ENCODE measurements at regions not wholly inside any gene's neighbourhood (a gene's known extent, or its start where the extent isn't known, plus 50 kb on each side); places are given as distances from the start of the nearest gene placed in this dataset.
"Not testable (repeated sequence)": the region's sequence is repeated elsewhere in the genome, so short reads cannot be mapped to it uniquely, and the experiment has no call there.

- not testable (repeated sequence) for H3K27me3 Mint-ChIP-seq; H3K4me1 Mint-ChIP-seq (ENCODE audit: low read depth in 2 of 2); H3K4me3 Mint-ChIP-seq; DNase-seq (ENCODE audit: low spot score); H3K27ac Mint-ChIP-seq; ATAC-seq
- H3K9me3 Mint-ChIP-seq = peaks cover 42% of the 10 kb centered on the region
- peaks cover 56% of the 10 kb centered on the region for H3K36me3 Mint-ChIP-seq
Measured at GRCh38 chr20:29309481-29309880, 1948.0 kb upstream of the DEFB115 start.

- not testable (repeated sequence) for H3K27ac Mint-ChIP-seq; H3K4me3 Mint-ChIP-seq; DNase-seq (ENCODE audit: low spot score); ATAC-seq; H3K27me3 Mint-ChIP-seq; H3K4me1 Mint-ChIP-seq (ENCODE audit: low read depth in 2 of 2)
- H3K36me3 Mint-ChIP-seq = peaks cover 41% of the 10 kb centered on the region
- peaks cover 28% of the 10 kb centered on the region for H3K9me3 Mint-ChIP-seq
Measured at GRCh38 chr20:29311046-29311445, 1946.4 kb upstream of the DEFB115 start.

DNA sequence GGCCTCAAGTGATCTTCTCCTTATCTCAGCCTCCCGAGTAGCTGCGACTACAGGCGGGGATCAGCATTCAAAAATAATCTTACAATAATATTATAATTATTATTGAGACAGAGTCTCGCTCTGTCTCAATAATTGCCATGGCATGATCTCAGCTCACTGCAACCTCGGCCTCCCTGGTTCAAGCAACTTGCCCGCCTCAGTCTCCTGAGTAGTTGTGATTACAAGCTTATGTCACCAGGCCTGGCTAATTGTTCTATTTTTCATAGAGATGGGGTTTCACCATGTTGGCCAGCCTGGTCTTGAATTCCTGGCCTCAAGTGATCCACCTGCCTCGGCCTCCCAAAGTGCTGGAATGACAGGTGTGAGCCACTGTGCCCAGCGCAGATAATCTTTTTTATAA, 1944.8 kb upstream of the DEFB115 start:
- Mint-ChIP-seq H3K9me3 (peaks cover 27% of the 10 kb centered on the region), H3K36me3 (peaks cover 35% of the 10 kb centered on the region)
- DNase-seq (ENCODE audit: low spot score); H3K27me3 Mint-ChIP-seq; ATAC-seq; H3K4me1 Mint-ChIP-seq (ENCODE audit: low read depth in 2 of 2); H3K27ac Mint-ChIP-seq; H3K4me3 Mint-ChIP-seq: not testable (repeated sequence)

DNA sequence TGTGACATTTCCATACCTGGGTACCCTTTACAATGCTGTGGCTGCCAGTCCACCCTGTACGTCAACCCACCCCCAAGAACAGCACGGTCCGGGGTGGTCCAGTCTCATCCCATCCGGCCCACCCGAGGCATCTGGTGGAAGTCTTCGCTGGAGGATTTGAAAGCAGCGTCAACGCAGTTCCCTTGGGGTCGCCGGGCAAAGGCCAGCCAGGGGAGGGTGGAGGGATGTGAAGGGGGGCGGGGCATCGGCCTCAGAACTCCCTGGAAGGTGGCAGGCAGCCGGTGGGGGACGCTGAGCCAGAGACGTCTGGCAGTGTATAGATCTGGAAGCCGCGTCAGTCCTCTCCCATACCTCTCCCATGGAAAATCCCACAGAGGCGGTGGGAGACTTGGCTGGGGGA, 1944.0 kb upstream of the DEFB115 start:
- Mint-ChIP-seq H3K27me3 (no peaks in the 10 kb centered on the region), H3K27ac (no peak overlapping the region), H3K4me1 (ENCODE audit: low read depth in 2 of 2) (no peaks in the 10 kb centered on the region), H3K36me3 (peaks cover 27% of the 10 kb centered on the region), H3K9me3 (peaks cover 20% of the 10 kb centered on the region), H3K4me3 (no peak overlapping the region)
- ATAC-seq = no peak
- DNase-seq (ENCODE audit: low spot score) = no peak

DNA sequence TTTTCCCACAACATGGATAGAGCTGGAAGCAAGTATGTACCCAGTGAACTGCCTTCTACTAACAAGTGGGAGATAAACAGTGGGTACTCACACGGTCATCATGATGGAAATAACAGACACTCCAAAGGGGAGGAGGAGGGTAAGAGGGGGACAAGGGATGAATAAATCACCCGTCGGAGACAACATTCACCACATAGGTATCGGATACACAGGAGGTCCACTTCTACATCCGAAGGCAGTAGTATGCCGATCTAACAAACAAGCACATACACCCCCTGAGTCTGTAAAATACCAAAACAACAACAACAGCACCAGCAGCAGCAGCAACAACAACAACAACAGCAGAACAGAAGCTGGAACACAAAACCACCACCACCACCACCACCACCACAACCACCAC, 1943.2 kb upstream of the DEFB115 start:
- ATAC-seq (no peak), DNase-seq (ENCODE audit: low spot score) (no peak)
- no peaks in the 10 kb centered on the region for H3K4me1 Mint-ChIP-seq (ENCODE audit: low read depth in 2 of 2)
- H3K36me3 Mint-ChIP-seq = peaks cover 18% of the 10 kb centered on the region
- H3K27ac Mint-ChIP-seq = no peak overlapping the region
- no peaks in the 10 kb centered on the region for H3K27me3 Mint-ChIP-seq
- H3K4me3 Mint-ChIP-seq = no peak overlapping the region
- H3K9me3 Mint-ChIP-seq = peaks cover 13% of the 10 kb centered on the region

DNA sequence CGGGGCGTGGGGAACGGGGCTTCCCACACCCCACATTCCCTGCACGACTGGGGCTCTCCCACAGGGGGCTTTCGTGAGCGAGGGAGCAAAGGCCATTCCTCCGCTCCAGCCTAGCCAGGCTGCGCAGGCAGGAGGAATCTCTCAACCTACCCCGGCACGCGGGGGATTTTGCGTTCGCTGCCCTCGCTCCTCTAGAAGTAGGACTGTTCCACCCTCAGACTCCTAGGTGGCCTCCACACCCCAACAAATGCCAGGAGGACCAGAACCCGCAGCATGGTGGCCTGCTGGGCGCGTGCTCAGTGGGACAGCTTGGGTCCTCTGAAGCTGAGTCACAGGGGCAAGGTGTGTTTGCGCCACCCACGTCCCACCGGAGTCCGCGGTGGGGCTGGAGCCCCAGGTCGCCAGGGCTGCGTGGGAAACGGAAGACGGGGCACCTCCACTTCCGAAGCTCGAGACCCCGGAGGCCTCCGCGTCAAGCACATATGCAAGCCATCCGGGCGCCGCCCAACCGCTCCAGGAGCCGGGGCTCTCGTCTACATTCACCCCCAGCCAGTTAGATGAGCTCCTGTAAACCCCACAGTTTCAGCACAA, 1938.5 kb upstream of the DEFB115 start:
- peaks cover 0 to 2% of the 10 kb centered on the region in 2 donors for H3K27me3 Mint-ChIP-seq
- H3K9me3 Mint-ChIP-seq = peaks cover 10% of the 10 kb centered on the region
- no peaks in the 10 kb centered on the region for H3K4me1 Mint-ChIP-seq (ENCODE audit: low read depth in 2 of 2)
- DNase-seq (ENCODE audit: low spot score) (no peak), ATAC-seq (no peak)
- H3K4me3 Mint-ChIP-seq = no peak overlapping the region
- H3K36me3 Mint-ChIP-seq = peaks cover 10% of the 10 kb centered on the region
- no peak overlapping the region for H3K27ac Mint-ChIP-seq

- Mint-ChIP-seq H3K4me3 (no peak overlapping the region), H3K27me3 (peaks cover 0 to 2% of the 10 kb centered on the region in 2 donors), H3K9me3 (peaks cover 4% of the 10 kb centered on the region), H3K4me1 (ENCODE audit: low read depth in 2 of 2) (no peaks in the 10 kb centered on the region), H3K36me3 (peaks cover 5% of the 10 kb centered on the region), H3K27ac (no peak overlapping the region)
- DNase-seq (ENCODE audit: low spot score) = no peak
- no peak for ATAC-seq
Measured at GRCh38 chr20:29319725-29320124, 1937.7 kb upstream of the DEFB115 start.

DNA sequence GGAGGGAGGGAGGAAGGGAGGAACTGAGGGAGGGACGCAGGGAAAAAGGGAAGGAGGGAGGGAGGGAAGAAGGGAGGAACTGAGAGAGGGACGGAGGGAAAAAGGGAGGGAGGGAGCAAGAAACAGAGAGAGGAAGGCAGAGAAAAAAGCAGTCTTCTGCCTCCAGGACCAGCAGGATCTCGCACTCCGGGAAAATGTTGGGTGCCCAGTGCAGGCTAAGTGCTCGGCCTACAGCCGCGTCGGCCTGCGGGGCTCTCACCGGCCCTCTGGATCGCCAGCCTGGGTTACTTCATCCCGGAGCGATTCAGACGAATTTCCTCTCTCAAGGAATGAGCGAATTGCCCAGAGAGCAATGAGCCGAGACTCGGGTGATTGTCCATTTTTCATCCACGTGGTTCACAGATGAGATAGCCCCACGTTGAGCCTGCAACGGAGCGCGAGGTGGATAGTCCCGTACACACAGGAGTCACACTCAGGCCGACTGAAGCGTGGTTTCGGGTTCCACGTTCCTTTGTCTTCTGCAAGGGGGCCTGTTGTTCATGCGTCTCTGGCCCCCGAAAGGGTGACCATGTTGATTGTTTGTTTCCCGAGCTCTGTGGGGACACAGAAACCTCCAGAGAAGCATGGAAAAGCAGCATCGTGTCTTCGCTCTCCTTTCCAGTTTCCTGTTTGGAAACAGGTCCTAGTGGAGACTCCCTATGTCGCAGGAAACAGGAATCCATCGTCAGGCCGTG, 1937.1 kb upstream of the DEFB115 start:
- not testable (repeated sequence) for H3K4me3 Mint-ChIP-seq; H3K27ac Mint-ChIP-seq; H3K36me3 Mint-ChIP-seq; H3K9me3 Mint-ChIP-seq; H3K4me1 Mint-ChIP-seq (ENCODE audit: low read depth in 2 of 2); ATAC-seq; H3K27me3 Mint-ChIP-seq; DNase-seq (ENCODE audit: low spot score)

- not testable (repeated sequence) for H3K27ac Mint-ChIP-seq; H3K4me3 Mint-ChIP-seq; DNase-seq (ENCODE audit: low spot score); H3K4me1 Mint-ChIP-seq (ENCODE audit: low read depth in 2 of 2); H3K27me3 Mint-ChIP-seq; ATAC-seq
- Mint-ChIP-seq H3K36me3 (peaks cover 16% of the 10 kb centered on the region), H3K9me3 (peaks cover 14% of the 10 kb centered on the region)
Measured at GRCh38 chr20:29323631-29324515, 1933.6 kb upstream of the DEFB115 start.

- DNase-seq (ENCODE audit: low spot score); H3K4me3 Mint-ChIP-seq; H3K4me1 Mint-ChIP-seq (ENCODE audit: low read depth in 2 of 2); H3K27ac Mint-ChIP-seq; H3K27me3 Mint-ChIP-seq; ATAC-seq: not testable (repeated sequence)
- H3K9me3 Mint-ChIP-seq = peaks cover 15% of the 10 kb centered on the region
- H3K36me3 Mint-ChIP-seq = peaks cover 17% of the 10 kb centered on the region
Measured at GRCh38 chr20:29324516-29325303, 1932.8 kb upstream of the DEFB115 start.

DNA sequence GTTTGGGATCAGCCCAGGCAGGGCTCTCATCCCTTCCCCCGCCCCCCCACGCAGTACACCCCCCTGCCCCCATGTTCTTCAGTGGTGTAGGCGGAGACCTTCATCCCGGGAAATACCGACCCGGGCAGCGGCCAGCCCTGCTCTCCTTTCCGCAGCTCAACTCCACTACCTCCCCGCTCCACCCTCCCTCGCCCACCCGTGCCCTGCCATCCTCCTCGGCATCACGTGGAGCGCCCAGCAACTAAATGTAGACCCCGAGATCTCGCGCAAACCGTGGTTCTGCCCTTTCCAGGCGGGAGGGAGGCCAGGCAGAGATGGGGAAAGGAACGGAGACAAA, 1932.2 kb upstream of the DEFB115 start:
- Mint-ChIP-seq H3K4me3 (no peak overlapping the region), H3K9me3 (peaks cover 17% of the 10 kb centered on the region), H3K27ac (no peak overlapping the region), H3K27me3 (peaks cover 0 to 2% of the 10 kb centered on the region in 2 donors), H3K36me3 (peaks cover 21% of the 10 kb centered on the region), H3K4me1 (ENCODE audit: low read depth in 2 of 2) (peaks cover 0 to 5% of the 10 kb centered on the region in 2 donors)
- no peak for ATAC-seq
- DNase-seq (ENCODE audit: low spot score) = no peak

DNA sequence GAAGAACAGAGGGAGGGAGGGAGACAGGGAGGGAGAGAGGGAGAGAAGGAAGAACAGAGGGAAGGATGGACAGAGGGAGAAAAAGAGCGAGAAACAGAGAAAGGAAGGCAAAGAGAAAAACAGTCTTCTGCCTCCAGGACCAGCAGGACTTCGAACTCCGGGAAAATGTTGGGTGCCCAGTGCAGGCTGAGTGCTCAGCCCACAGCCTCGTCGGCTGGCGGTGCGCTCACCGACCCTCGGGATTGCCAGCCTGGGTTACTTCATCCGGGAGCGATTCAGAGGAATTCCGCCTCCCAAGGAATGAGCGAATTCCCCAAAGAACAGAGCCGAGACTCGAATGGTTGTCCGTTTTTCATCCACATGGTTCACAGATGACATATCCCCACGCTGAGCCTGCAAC, 1931.7 kb upstream of the DEFB115 start:
- H3K4me1 Mint-ChIP-seq (ENCODE audit: low read depth in 2 of 2); ATAC-seq; DNase-seq (ENCODE audit: low spot score); H3K4me3 Mint-ChIP-seq; H3K27ac Mint-ChIP-seq; H3K27me3 Mint-ChIP-seq: not testable (repeated sequence)
- Mint-ChIP-seq H3K9me3 (peaks cover 19% of the 10 kb centered on the region), H3K36me3 (peaks cover 23% of the 10 kb centered on the region)

DNA sequence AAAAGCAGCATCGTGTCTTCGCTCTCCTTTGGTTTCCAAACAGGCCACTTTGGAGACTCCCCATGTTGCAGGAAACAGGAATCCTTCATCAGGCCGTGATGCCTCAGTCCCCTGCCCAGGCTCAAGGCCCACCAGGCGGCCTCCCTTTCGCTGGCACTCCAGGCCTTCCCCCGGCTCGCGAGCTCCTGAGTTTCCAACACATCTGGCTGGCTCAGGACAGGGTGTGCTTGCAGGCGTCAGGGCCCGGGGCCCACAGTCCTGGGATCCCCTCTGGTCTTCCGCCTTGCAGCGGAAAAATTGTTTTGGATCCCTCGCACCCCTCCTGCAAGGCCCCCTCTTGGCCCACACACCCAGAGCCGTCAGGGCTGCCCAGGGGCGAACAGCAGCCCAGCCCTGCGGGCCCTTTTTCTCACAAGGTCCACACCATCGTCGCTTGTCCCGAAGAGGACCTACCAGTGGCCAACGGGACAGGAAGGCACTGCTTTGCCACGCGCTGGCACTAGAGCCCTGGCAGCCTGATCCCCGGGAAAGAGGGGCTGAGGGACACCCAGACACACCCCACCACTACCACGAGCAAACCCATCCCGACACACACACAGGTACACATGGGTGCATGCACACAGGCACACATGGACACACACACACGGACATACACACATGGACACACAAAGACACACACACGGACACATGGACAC, 1930.9 kb upstream of the DEFB115 start:
- peak; percentile 61 to 71 for ATAC-seq
- Mint-ChIP-seq H3K36me3 (peaks cover 21% of the 10 kb centered on the region), H3K4me3 (no peak overlapping the region), H3K9me3 (peaks cover 17% of the 10 kb centered on the region), H3K27ac (no peak overlapping the region), H3K4me1 (ENCODE audit: low read depth in 2 of 2) (peaks cover 0 to 5% of the 10 kb centered on the region in 2 donors), H3K27me3 (no peaks in the 10 kb centered on the region)
- no peak for DNase-seq (ENCODE audit: low spot score)
